Esophagus squamous epithelium (tissue), 5 donors: ENCODE measurements at regions not wholly inside any gene's neighbourhood (a gene's known extent, or its start where the extent isn't known, plus 50 kb on each side); places are given as distances from the start of the nearest gene placed in this dataset.

Experiments
- DNase-seq: peaks from one replicate; lab custom pipeline; 2025; lab: John Stamatoyannopoulos, UW
- H3K27ac ChIP-seq, 4 donors: fragments of 200-600 bp; sonication (generic); one replicate each; pipeline ENCODE4 v1.5.1; 2016 to 2019; ENCODE audit warnings: mild to moderate bottlenecking in 1 of 4
- H3K27me3 ChIP-seq, 4 donors: fragments of 200-600 bp; sonication (generic); 1 replicate in 3 of 4; 2 replicates in 1 of 4; pipeline versions ENCODE4 v1.5.1 to v1.6.0; 2017 to 2021; ENCODE audit warnings: antibody characterized with exemption in 1 of 4
- H3K36me3 ChIP-seq, 3 donors: fragments of 200-600 bp; sonication (generic); one replicate each; pipeline ENCODE4 v1.5.1; 2016 to 2019
- H3K4me1 ChIP-seq, 3 donors: fragments of 200-600 bp; sonication (generic); one replicate each; pipeline ENCODE4 v1.5.1; 2017 to 2019
- H3K4me3 ChIP-seq, 4 donors: fragments of 200-600 bp; sonication (generic); 1 replicate in 3 of 4; 2 replicates in 1 of 4; pipeline ENCODE4 v1.5.1; 2016 to 2019; ENCODE audit warnings: mild to moderate bottlenecking in 2 of 4, moderate library complexity in 1 of 4
- H3K9me3 ChIP-seq, 3 donors: fragments of 200-600 bp; sonication (generic); one replicate each; pipeline ENCODE4 v1.5.1; 2016 to 2019
- CTCF ChIP-seq, 6 experiments: fragments of 450-650 bp in 4 of 6; fragments of 200-600 bp in 2 of 6; sonication (generic) in 2 of 6; IDR thresholded peaks; one replicate each; pipeline ENCODE4 v1.5.1; 2016 to 2019; ENCODE audit warnings: antibody characterized with exemption in 6 of 6, mild to moderate bottlenecking in 4 of 6, moderate library complexity in 4 of 6
- POLR2A ChIP-seq, 4 donors: fragments of 450-650 bp; IDR thresholded peaks; one replicate each; pipeline ENCODE4 v1.6.1; 2017; ENCODE audit warnings: antibody characterized with exemption in 4 of 4, mild to moderate bottlenecking in 4 of 4, moderate library complexity in 3 of 4
- WGBS, 2 donors: methylation state at CpG; one replicate each; pipeline ENCODE4 v1.1.5; 2018; 5-methylcytosine and 5-hydroxymethylcytosine counted together
- intact Hi-C: fragments of 100-400 bp; cut with DNase I; formaldehyde crosslinking; loops from one replicate; pipeline ENCODE4 v1.15.0; 2022
- donor health status: DM: yes; HTN: yes; CAD: no.

- TF ChIP-seq POLR2A (IDR thresholded peaks at IDR 0.05), result no peak
- no peak for TF ChIP-seq CTCF (IDR thresholded peaks at IDR 0.05)
- DNase-seq, result no peak
- H3K9me3 ChIP-seq, result no peaks in the 10 kb centered on the region
- no peak overlapping the region for H3K4me3 ChIP-seq
- no peaks in the 10 kb centered on the region for H3K36me3 ChIP-seq
- H3K27me3 ChIP-seq, result peaks cover 0 to 32% (median 0%) of the 10 kb centered on the region in 4 donors
- intact Hi-C loops, result no loop called here
- 77 to 83% methylated on average over 11 of the region's 11 CpGs for WGBS, 2 donors
- no peak overlapping the region for H3K27ac ChIP-seq
- peaks cover 0 to 19% (median 0%) of the 10 kb centered on the region in 3 donors for H3K4me1 ChIP-seq
Measured at GRCh38 chr20:51196991-51197651, 174.2 kb upstream of the KCNG1 start.

GRCh38 chr20:51195990-51196389 lies 173.1 kb upstream of the KCNG1 start:
- peaks cover 0 to 19% (median 0%) of the 10 kb centered on the region in 3 donors for H3K4me1 ChIP-seq
- no peak overlapping the region for H3K4me3 ChIP-seq
- no peak for TF ChIP-seq POLR2A (IDR thresholded peaks at IDR 0.05)
- H3K36me3 ChIP-seq, result no peaks in the 10 kb centered on the region
- WGBS, 2 donors, result 80 to 82% methylated on average over 5 of the region's 5 CpGs
- no peak for DNase-seq
- H3K9me3 ChIP-seq, result no peaks in the 10 kb centered on the region
- intact Hi-C loops, result no loop called here
- no peak overlapping the region for H3K27ac ChIP-seq
- peaks cover 0 to 37% (median 0%) of the 10 kb centered on the region in 4 donors for H3K27me3 ChIP-seq

GRCh38 chr20:51195419-51195901 lies 172.6 kb upstream of the KCNG1 start:
- Histone ChIP-seq H3K4me1 (peaks cover 0 to 19% (median 0%) of the 10 kb centered on the region in 3 donors), H3K4me3 (no peak overlapping the region), H3K9me3 (no peaks in the 10 kb centered on the region), H3K27ac (no peak overlapping the region), H3K27me3 (peaks cover 0 to 37% (median 0%) of the 10 kb centered on the region in 4 donors), H3K36me3 (no peaks in the 10 kb centered on the region)
- WGBS, 2 donors, result 32 to 55% methylated on average over 7 to 9 of the region's 10 CpGs
- no peak for DNase-seq
- TF ChIP-seq CTCF (IDR thresholded peaks at IDR 0.05) (no peak), POLR2A (IDR thresholded peaks at IDR 0.05) (no peak)
- intact Hi-C loops, result no loop called here

GRCh38 chr20:51193066-51193772 lies 170.3 kb upstream of the KCNG1 start:
- Histone ChIP-seq H3K27me3 (peaks cover 0 to 40% (median 0%) of the 10 kb centered on the region in 4 donors), H3K4me1 (peaks cover 0 to 10% (median 0%) of the 10 kb centered on the region in 3 donors), H3K27ac (no peak overlapping the region), H3K4me3 (no peak overlapping the region), H3K9me3 (no peaks in the 10 kb centered on the region), H3K36me3 (no peaks in the 10 kb centered on the region)
- intact Hi-C loops, result no loop called here
- TF ChIP-seq CTCF (IDR thresholded peaks at IDR 0.05), result no peak
- no peak for TF ChIP-seq POLR2A (IDR thresholded peaks at IDR 0.05)
- WGBS, 2 donors, result 71 to 86% methylated on average over 16 of the region's 16 CpGs
- DNase-seq, result no peak

GRCh38 chr20:51190783-51191180 lies 167.9 kb upstream of the KCNG1 start:
- peaks cover 0 to 9% (median 0%) of the 10 kb centered on the region in 3 donors for H3K4me1 ChIP-seq
- WGBS, 2 donors, result 79 to 84% methylated on average over 5 to 9 of the region's 12 CpGs
- H3K27me3 ChIP-seq, result peaks cover 0 to 35% (median 0%) of the 10 kb centered on the region in 4 donors
- intact Hi-C loops, result no loop called here
- H3K27ac ChIP-seq, result no peak overlapping the region
- no peaks in the 10 kb centered on the region for H3K36me3 ChIP-seq
- no peak overlapping the region for H3K4me3 ChIP-seq
- no peaks in the 10 kb centered on the region for H3K9me3 ChIP-seq
- DNase-seq, result no peak
- TF ChIP-seq CTCF (IDR thresholded peaks at IDR 0.05), result no peak
- TF ChIP-seq POLR2A (IDR thresholded peaks at IDR 0.05), result no peak
